A549 (cell line): ENCODE measurements at regions not wholly inside any gene's neighbourhood (a gene's known extent, or its start where the extent isn't known, plus 50 kb on each side); places are given as distances from the start of the nearest gene placed in this dataset.

ENCODE experiments used
- CHD2 ChIP-seq: fragments of 150-350 bp; IDR thresholded peaks from 2 replicates; pipeline ENCODE4 v1.6.1; 2014; ENCODE audit warnings: low read length; ENCODE audit not compliant: partially characterized antibody
- CHD4 ChIP-seq: fragments of 200-600 bp; sonication (generic); IDR thresholded peaks from 2 replicates; pipeline ENCODE4 v1.6.1; 2016; ENCODE audit warnings: antibody characterized with exemption, mild to moderate bottlenecking, borderline replicate concordance
- EHMT2 ChIP-seq: fragments of 200-600 bp; sonication (generic); IDR thresholded peaks from 2 replicates; pipeline ENCODE4 v1.6.1; 2016; ENCODE audit warnings: antibody characterized with exemption, low read depth, mild to moderate bottlenecking, moderate library complexity
- EP300 ChIP-seq, 2 experiments: fragments of >200 bp; sonication (Bioruptor Twin); formaldehyde crosslinking; IDR thresholded peaks; 2 replicates in 1 of 2; 3 replicates in 1 of 2; pipeline ENCODE4 v1.6.1; 2016 to 2017
- ESRRA ChIP-seq: fragments of 150-350 bp; IDR thresholded peaks from 2 replicates; pipeline ENCODE4 v1.6.1; 2014; ENCODE audit warnings: mild to moderate bottlenecking, low read length, borderline replicate concordance
- MYC ChIP-seq: IDR thresholded peaks from 2 replicates; pipeline ENCODE4 v1.6.1; 2012; ENCODE audit warnings: mild to moderate bottlenecking, inconsistent platforms, low read length, improper control_type of control experiment, borderline replicate concordance
- PBX3 ChIP-seq: IDR thresholded peaks from 2 replicates; pipeline ENCODE4 v1.6.1; 2012
- RCOR1 ChIP-seq: fragments of 150-350 bp; IDR thresholded peaks from 2 replicates; pipeline ENCODE4 v1.6.1; 2014; ENCODE audit warnings: antibody characterized with exemption, low read length, low read depth
- RNF2 ChIP-seq: fragments of 200-600 bp; sonication (generic); IDR thresholded peaks from 2 replicates; pipeline ENCODE4 v1.6.1; 2016; ENCODE audit warnings: low read depth, mild to moderate bottlenecking, antibody characterized with exemption, moderate library complexity, borderline replicate concordance
- USF2 ChIP-seq: fragments of 450-650 bp; IDR thresholded peaks from 2 replicates; pipeline ENCODE4 v1.6.1; 2014; ENCODE audit warnings: antibody characterized with exemption
- TF ChIP-seq, protein P1 (sequence below): fragments of >200 bp; sonication (Bioruptor Twin); formaldehyde crosslinking; IDR thresholded peaks from 3 replicates; pipeline ENCODE4 v1.5.1; 2016
- TF ChIP-seq, protein P2 (sequence below): IDR thresholded peaks from 2 replicates; pipeline ENCODE4 v1.6.1; 2012

DNA sequence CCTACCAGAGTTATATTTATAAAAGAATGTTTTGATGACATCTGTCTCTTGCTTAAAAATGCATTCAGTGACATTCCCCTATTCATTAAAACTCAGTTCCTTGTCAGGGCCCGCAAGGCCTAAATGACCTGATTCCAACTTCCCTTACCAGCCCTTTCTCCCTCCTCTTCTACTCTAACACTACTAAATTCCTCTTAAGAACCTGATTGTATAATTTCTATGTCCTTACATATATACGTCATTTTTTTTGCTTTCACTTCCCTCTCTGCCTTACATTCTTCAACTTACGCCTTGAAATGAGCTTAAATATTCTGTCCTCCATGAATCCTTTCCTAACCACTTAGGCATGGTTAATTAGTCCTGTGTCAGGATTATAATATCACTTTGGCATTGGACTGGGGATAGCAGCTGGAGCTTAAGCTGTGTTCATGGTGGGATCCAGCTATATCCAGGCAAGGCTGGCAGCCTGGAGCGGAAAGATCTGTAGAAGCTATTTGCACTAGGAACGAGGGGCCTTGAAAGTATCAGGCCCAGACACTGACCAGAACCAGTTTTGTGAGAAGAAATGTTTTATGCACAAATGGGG is 360.2 kb upstream of the PTBP2 start:
- TF ChIP-seq, protein P1, sequence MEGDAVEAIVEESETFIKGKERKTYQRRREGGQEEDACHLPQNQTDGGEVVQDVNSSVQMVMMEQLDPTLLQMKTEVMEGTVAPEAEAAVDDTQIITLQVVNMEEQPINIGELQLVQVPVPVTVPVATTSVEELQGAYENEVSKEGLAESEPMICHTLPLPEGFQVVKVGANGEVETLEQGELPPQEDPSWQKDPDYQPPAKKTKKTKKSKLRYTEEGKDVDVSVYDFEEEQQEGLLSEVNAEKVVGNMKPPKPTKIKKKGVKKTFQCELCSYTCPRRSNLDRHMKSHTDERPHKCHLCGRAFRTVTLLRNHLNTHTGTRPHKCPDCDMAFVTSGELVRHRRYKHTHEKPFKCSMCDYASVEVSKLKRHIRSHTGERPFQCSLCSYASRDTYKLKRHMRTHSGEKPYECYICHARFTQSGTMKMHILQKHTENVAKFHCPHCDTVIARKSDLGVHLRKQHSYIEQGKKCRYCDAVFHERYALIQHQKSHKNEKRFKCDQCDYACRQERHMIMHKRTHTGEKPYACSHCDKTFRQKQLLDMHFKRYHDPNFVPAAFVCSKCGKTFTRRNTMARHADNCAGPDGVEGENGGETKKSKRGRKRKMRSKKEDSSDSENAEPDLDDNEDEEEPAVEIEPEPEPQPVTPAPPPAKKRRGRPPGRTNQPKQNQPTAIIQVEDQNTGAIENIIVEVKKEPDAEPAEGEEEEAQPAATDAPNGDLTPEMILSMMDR, result no peak
- TF ChIP-seq, protein P2, sequence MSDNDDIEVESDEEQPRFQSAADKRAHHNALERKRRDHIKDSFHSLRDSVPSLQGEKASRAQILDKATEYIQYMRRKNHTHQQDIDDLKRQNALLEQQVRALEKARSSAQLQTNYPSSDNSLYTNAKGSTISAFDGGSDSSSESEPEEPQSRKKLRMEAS, result no peak
- no peak for TF ChIP-seq USF2
- TF ChIP-seq CHD4, result no peak
- TF ChIP-seq EHMT2, result no peak
- no peak for TF ChIP-seq EP300 (IDR thresholded peaks at IDR 0.05)
- no peak for TF ChIP-seq CHD2
- TF ChIP-seq PBX3, result no peak
- no peak for TF ChIP-seq MYC
- TF ChIP-seq RNF2, result no peak
- no peak for TF ChIP-seq ESRRA
- TF ChIP-seq RCOR1, result no peak
